ENCODE measurements at regions not wholly inside any gene's neighbourhood (a gene's known extent, or its start where the extent isn't known, plus 50 kb on each side); places are given as distances from the start of the nearest gene placed in this dataset.

GRCh38 chrX:6678313-6678712 lies 143.4 kb upstream of the VCX3A start:
- TF ChIP-seq POLR2AphosphoS5 (IDR thresholded peaks at IDR 0.05) (no peak), CTCF (IDR thresholded peaks at IDR 0.05) (no peak), POLR2A (IDR thresholded peaks at IDR 0.05) (no peak)
